Gastroesophageal sphincter (tissue), 3 donors: ENCODE measurements at regions not wholly inside any gene's neighbourhood (a gene's known extent, or its start where the extent isn't known, plus 50 kb on each side); places are given as distances from the start of the nearest gene placed in this dataset.

ENCODE experiments used
- EP300 ChIP-seq: sonication (generic); formaldehyde crosslinking; IDR thresholded peaks from one replicate; pipeline ENCODE4 v1.6.1; 2017; ENCODE audit warnings: antibody characterized with exemption, mild to moderate bottlenecking
- POLR2A ChIP-seq, 2 donors: fragments of 450-650 bp; IDR thresholded peaks; one replicate each; pipeline ENCODE4 v1.6.1; 2017; ENCODE audit warnings: antibody characterized with exemption in 2 of 2, mild to moderate bottlenecking in 2 of 2, moderate library complexity in 1 of 2
- POLR2AphosphoS5 ChIP-seq: sonication (generic); formaldehyde crosslinking; IDR thresholded peaks from one replicate; pipeline ENCODE4 v1.6.1; 2017; ENCODE audit warnings: antibody characterized with exemption
- TF ChIP-seq, protein P1 (sequence below), 4 experiments: fragments of 200-600 bp in 2 of 4; fragments of 450-650 bp in 2 of 4; sonication (generic) in 1 of 4; IDR thresholded peaks; one replicate each; pipeline ENCODE4 v1.5.1; 2017 to 2019; ENCODE audit warnings: antibody characterized with exemption in 4 of 4, mild to moderate bottlenecking in 2 of 4, moderate library complexity in 2 of 4

DNA sequence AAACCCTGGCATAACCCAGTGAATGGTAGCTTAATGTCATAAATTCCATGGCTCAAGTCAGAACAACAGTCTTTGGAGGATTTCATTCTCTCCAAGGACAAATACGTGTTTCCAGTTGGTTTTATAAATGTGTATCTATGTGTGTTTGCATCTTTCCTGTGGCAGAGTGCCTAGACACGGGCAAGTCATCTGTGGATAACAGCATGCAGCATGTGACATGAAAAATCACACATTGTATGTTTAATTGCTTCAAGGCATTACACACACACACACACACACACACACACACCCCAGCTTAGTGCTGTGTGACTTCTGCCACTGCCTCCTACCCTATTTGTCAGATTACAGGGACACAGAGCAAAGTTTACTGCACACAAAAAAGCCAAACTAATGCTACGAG lies 68.2 kb upstream of the SSX2IP start:
- TF ChIP-seq, protein P1, sequence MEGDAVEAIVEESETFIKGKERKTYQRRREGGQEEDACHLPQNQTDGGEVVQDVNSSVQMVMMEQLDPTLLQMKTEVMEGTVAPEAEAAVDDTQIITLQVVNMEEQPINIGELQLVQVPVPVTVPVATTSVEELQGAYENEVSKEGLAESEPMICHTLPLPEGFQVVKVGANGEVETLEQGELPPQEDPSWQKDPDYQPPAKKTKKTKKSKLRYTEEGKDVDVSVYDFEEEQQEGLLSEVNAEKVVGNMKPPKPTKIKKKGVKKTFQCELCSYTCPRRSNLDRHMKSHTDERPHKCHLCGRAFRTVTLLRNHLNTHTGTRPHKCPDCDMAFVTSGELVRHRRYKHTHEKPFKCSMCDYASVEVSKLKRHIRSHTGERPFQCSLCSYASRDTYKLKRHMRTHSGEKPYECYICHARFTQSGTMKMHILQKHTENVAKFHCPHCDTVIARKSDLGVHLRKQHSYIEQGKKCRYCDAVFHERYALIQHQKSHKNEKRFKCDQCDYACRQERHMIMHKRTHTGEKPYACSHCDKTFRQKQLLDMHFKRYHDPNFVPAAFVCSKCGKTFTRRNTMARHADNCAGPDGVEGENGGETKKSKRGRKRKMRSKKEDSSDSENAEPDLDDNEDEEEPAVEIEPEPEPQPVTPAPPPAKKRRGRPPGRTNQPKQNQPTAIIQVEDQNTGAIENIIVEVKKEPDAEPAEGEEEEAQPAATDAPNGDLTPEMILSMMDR (IDR thresholded peaks at IDR 0.05): no peak
- no peak for TF ChIP-seq POLR2AphosphoS5
- TF ChIP-seq POLR2A (IDR thresholded peaks at IDR 0.05): no peak
- no peak for TF ChIP-seq EP300
